ENCODE measurements at regions not wholly inside any gene's neighbourhood (a gene's known extent, or its start where the extent isn't known, plus 50 kb on each side); places are given as distances from the start of the nearest gene placed in this dataset.

DNA sequence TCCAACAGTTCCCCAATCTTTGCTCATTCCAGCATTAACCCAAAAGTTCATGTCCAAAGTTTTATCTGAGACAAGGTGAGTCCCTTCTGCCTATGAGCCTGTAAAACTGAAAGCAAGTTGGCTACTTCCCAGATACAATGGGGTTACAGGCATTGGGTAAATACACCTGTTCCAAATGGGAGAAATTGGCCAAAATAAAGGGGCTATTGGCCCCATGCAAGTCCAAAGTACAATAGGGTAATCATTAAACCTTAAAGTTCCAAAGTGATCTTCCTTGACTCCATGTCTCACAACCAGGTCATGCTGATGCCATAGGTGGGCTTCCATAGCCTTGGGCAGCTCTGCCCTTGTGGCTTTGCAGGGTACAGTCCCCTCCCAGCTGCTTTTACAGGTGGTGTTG is 511.7 kb upstream of the KLHL4 start:
- TF ChIP-seq CTCF (IDR thresholded peaks at IDR 0.05) (no peak), POLR2A (IDR thresholded peaks at IDR 0.05) (no peak)
